SK-N-DZ (cell line): ENCODE measurements at regions not wholly inside any gene's neighbourhood (a gene's known extent, or its start where the extent isn't known, plus 50 kb on each side); places are given as distances from the start of the nearest gene placed in this dataset.
"Not testable (repeated sequence)": the region's sequence is repeated elsewhere in the genome, so short reads cannot be mapped to it uniquely, and the experiment has no call there.

Source experiments
- DNase-seq: peaks from one replicate; pipeline ENCODE4 v3.0.0-alpha.2; 2015; ENCODE audit warnings: low spot score

GRCh38 chr3:127046690-127047089 is 63.8 kb downstream of the PLXNA1 start:
- DNase-seq: not testable (repeated sequence)

- no peak for DNase-seq
Measured at GRCh38 chr3:127049393-127049792, 66.5 kb downstream of the PLXNA1 start.

GRCh38 chr3:127050733-127051132 is 67.8 kb downstream of the PLXNA1 start:
- no peak for DNase-seq

- no peak for DNase-seq
Measured at GRCh38 chr3:127052121-127052561, 69.2 kb downstream of the PLXNA1 start.

- DNase-seq: no peak
Measured at GRCh38 chr3:127053026-127053425, 70.1 kb downstream of the PLXNA1 start.

- no peak for DNase-seq
Measured at GRCh38 chr3:127053450-127053849, 70.5 kb downstream of the PLXNA1 start.

GRCh38 chr3:127053979-127054378 is 71.1 kb downstream of the PLXNA1 start:
- DNase-seq: no peak

- no peak for DNase-seq
Measured at GRCh38 chr3:127056281-127056680, 73.4 kb downstream of the PLXNA1 start.

GRCh38 chr3:127056976-127057375 is 74.1 kb downstream of the PLXNA1 start:
- no peak for DNase-seq

GRCh38 chr3:127059072-127059471 is 76.2 kb downstream of the PLXNA1 start:
- no peak for DNase-seq

GRCh38 chr3:127061641-127062040 is 78.7 kb downstream of the PLXNA1 start:
- peak; percentile 48 for DNase-seq

- no peak for DNase-seq
Measured at GRCh38 chr3:127062926-127063325, 80.0 kb downstream of the PLXNA1 start.

GRCh38 chr3:127063916-127064315 is 81.0 kb downstream of the PLXNA1 start:
- DNase-seq: no peak

- DNase-seq: no peak
Measured at GRCh38 chr3:127064391-127065137, 81.6 kb downstream of the PLXNA1 start.

- no peak for DNase-seq
Measured at GRCh38 chr3:127065138-127065427, 82.2 kb downstream of the PLXNA1 start.

- no peak for DNase-seq
Measured at GRCh38 chr3:127065561-127066290, 82.8 kb downstream of the PLXNA1 start.

GRCh38 chr3:127066635-127067034 is 83.7 kb downstream of the PLXNA1 start:
- no peak for DNase-seq

- DNase-seq: no peak
Measured at GRCh38 chr3:127067116-127067910, 84.4 kb downstream of the PLXNA1 start.

GRCh38 chr3:127068111-127068810 is 85.3 kb downstream of the PLXNA1 start:
- DNase-seq: no peak

GRCh38 chr3:127068871-127069270 is 86.0 kb downstream of the PLXNA1 start:
- no peak for DNase-seq

- DNase-seq: no peak
Measured at GRCh38 chr3:127069814-127070440, 87.0 kb downstream of the PLXNA1 start.
